ENCODE measurements at regions not wholly inside any gene's neighbourhood (a gene's known extent, or its start where the extent isn't known, plus 50 kb on each side); places are given as distances from the start of the nearest gene placed in this dataset.

GRCh38 chr3:40989141-40990061, 209.9 kb upstream of the CTNNB1 start:
- no peak for TF ChIP-seq POLR2AphosphoS5 (IDR thresholded peaks at IDR 0.05; ENCODE audit: low read depth, low read length)
- no peak for TF ChIP-seq SIN3A (IDR thresholded peaks at IDR 0.05; ENCODE audit: borderline replicate concordance, insufficient read depth, low read length)
- TF ChIP-seq TAF1 (IDR thresholded peaks at IDR 0.05; ENCODE audit: borderline replicate concordance, insufficient read depth, low read length), result no peak

Data from PFSK-1 (cell line).